HCT116 (cell line): ENCODE measurements at regions not wholly inside any gene's neighbourhood (a gene's known extent, or its start where the extent isn't known, plus 50 kb on each side); places are given as distances from the start of the nearest gene placed in this dataset.

Source experiments
- ATAC-seq: fragments of 200-7000 bp; cut with Tn5 transposase; 2 replicates; pipeline ENCODE4 v1.9.1; 2020; ENCODE audit warnings: mild to moderate bottlenecking, moderate library complexity
- BruUV-seq: library from RNA; stranded (reverse); fragments of 400-500 nt; replicated peaks from 2 replicates; lab custom pipeline; 2021; lab: Mats Ljungman, UMichigan
- CTCF ChIA-PET: fragments of 300-600 bp; sonication (Branson Sonifier 250); formaldehyde crosslinking; loops from one replicate; lab custom pipeline; 2021; ENCODE audit warnings: antibody characterized with exemption; lab: Charles Lee
- POLR2A ChIA-PET: fragments of 300-600, 350-600 bp; sonication (Branson Sonifier 250); formaldehyde crosslinking; loops from one replicate; lab custom pipeline; 2021; ENCODE audit warnings: antibody characterized with exemption; lab: Charles Lee
- RAD21 ChIA-PET, 2 experiments: fragments of 300-600 bp; sonication (Branson Sonifier 250); formaldehyde crosslinking; loops; one replicate each; lab custom pipeline; 2023; ENCODE audit warnings: low total read pairs in 2 of 2; ENCODE audit not compliant: uncharacterized antibody in 2 of 2, unreplicated experiment in 2 of 2, low non-redundant PET in 1 of 2; lab: Charles Lee
- DNase-seq: peaks from one replicate; pipeline ENCODE4 v3.0.0-alpha.2; 2010; ENCODE audit warnings: low read depth, low spot score
- H2AFZ ChIP-seq: fragments of 200-600 bp; shearing (Covaris generic), sonication (generic); 2 replicates; pipeline ENCODE4 v1.6.1; 2017; ENCODE audit warnings: low read depth, mixed run types, mixed read lengths, antibody characterized with exemption, low read length; ENCODE audit not compliant: poor library complexity, severe bottlenecking
- H3K27ac ChIP-seq: 2 replicates; pipeline ENCODE4 v1.5.1; 2012; ENCODE audit warnings: low read depth, low read length
- H3K27me3 ChIP-seq: fragments of 200-600 bp; sonication (generic); 2 replicates; pipeline ENCODE4 v1.6.1; 2016; ENCODE audit warnings: mixed run types, low read length, mixed read lengths; ENCODE audit not compliant: insufficient read depth
- H3K36me3 ChIP-seq, 2 experiments: fragments of 200-500 bp in 1 of 2; fragments of 200-600 bp in 1 of 2; sonication (Bioruptor generic) in 1 of 2; sonication (generic) in 1 of 2; 2 replicates each; pipeline versions ENCODE4 v1.5.1 to v1.6.1; 2014 to 2016; ENCODE audit warnings: low read length in 2 of 2, inconsistent platforms in 1 of 2, mixed read lengths in 1 of 2, mixed run types in 1 of 2; ENCODE audit not compliant: insufficient read depth in 2 of 2, control insufficient read depth in 1 of 2
- H3K4me1 ChIP-seq, 2 experiments: fragments of 200-600 bp in 1 of 2; sonication (generic) in 1 of 2; 2 replicates each; pipeline versions ENCODE4 v1.5.1 to v1.6.1; 2012 to 2017; ENCODE audit warnings: low read length in 2 of 2, inconsistent platforms in 1 of 2, mild to moderate bottlenecking in 1 of 2, mixed read lengths in 1 of 2, mixed run types in 1 of 2, moderate library complexity in 1 of 2; ENCODE audit not compliant: insufficient read depth in 2 of 2, control insufficient read depth in 1 of 2
- H3K4me2 ChIP-seq: fragments of 200-600 bp; sonication (generic); 2 replicates; pipeline ENCODE4 v1.6.1; 2017; ENCODE audit warnings: mixed run types, low read length, mixed read lengths
- H3K4me3 ChIP-seq, 2 experiments: fragments of 200-600 bp in 1 of 2; sonication (generic) in 1 of 2; replicated peaks in 1 of 2; 2 replicates each; pipeline ENCODE4 v1.5.1; 2011 to 2016; ENCODE audit warnings: low read length in 2 of 2, control low read depth in 1 of 2, low read depth in 1 of 2, mild to moderate bottlenecking in 1 of 2, mixed read lengths in 1 of 2, mixed run types in 1 of 2
- H3K79me2 ChIP-seq: fragments of 200-600 bp; sonication (generic); 2 replicates; pipeline ENCODE4 v1.6.1; 2017; ENCODE audit warnings: mild to moderate bottlenecking, mixed run types, low read length, moderate library complexity, mixed read lengths; ENCODE audit not compliant: insufficient read depth
- H3K9ac ChIP-seq: fragments of 200-600 bp; sonication (generic); 2 replicates; pipeline ENCODE4 v1.6.1; 2016; ENCODE audit warnings: low read length, mixed read lengths
- H3K9me2 ChIP-seq: fragments of 200-600 bp; sonication (generic), shearing (Covaris generic); 2 replicates; pipeline ENCODE4 v1.6.1; 2017; ENCODE audit warnings: mixed run types, mild to moderate bottlenecking, moderate library complexity; ENCODE audit not compliant: insufficient read depth
- H3K9me3 ChIP-seq, 2 experiments: fragments of 200-500 bp in 1 of 2; fragments of 200-600 bp in 1 of 2; sonication (Bioruptor generic) in 1 of 2; sonication (generic) in 1 of 2; 2 replicates each; pipeline ENCODE4 v1.6.1; 2014 to 2017; ENCODE audit warnings: low read length in 2 of 2, mixed read lengths in 2 of 2, inconsistent platforms in 1 of 2, low read depth in 1 of 2, mild to moderate bottlenecking in 1 of 2, mixed run types in 1 of 2, moderate library complexity in 1 of 2; ENCODE audit not compliant: control insufficient read depth in 1 of 2, insufficient read depth in 1 of 2
- H4K20me1 ChIP-seq: fragments of 200-600 bp; sonication (generic), shearing (Covaris generic); 2 replicates; pipeline ENCODE4 v1.6.1; 2017; ENCODE audit warnings: mixed run types, mild to moderate bottlenecking, moderate library complexity; ENCODE audit not compliant: insufficient read depth
- CEBPB ChIP-seq: IDR thresholded peaks from 2 replicates; pipeline ENCODE4 v1.6.1; 2012; ENCODE audit warnings: low read depth
- EGR1 ChIP-seq: IDR thresholded peaks from 2 replicates; pipeline ENCODE4 v1.6.1; 2012; ENCODE audit warnings: low read depth
- ELF1 ChIP-seq: IDR thresholded peaks from 2 replicates; pipeline ENCODE4 v1.6.1; 2012; ENCODE audit warnings: low read depth, borderline replicate concordance
- EZH2 ChIP-seq: fragments of 200-600 bp; sonication (generic); IDR thresholded peaks from 2 replicates; pipeline ENCODE4 v1.6.1; 2017; ENCODE audit warnings: antibody characterized with exemption, mixed run types
- EZH2phosphoT487 ChIP-seq: fragments of 200-600 bp; IDR thresholded peaks from 2 replicates; pipeline ENCODE4 v1.6.1; 2018; ENCODE audit warnings: antibody characterized with exemption, borderline replicate concordance
- FOSL1 ChIP-seq: IDR thresholded peaks from 2 replicates; pipeline ENCODE4 v1.6.1; 2012; ENCODE audit warnings: low read depth
- JUND ChIP-seq: IDR thresholded peaks from 2 replicates; pipeline ENCODE4 v1.6.1; 2012
- POLR2A ChIP-seq: IDR thresholded peaks from 2 replicates; pipeline ENCODE4 v1.7.0; 2011; ENCODE audit warnings: borderline replicate concordance; ENCODE audit not compliant: insufficient read depth, insufficient read length; ENCODE audit errors: extremely low read depth
- POLR2AphosphoS5 ChIP-seq: IDR thresholded peaks from 2 replicates; pipeline ENCODE4 v1.6.1; 2011; ENCODE audit warnings: mild to moderate bottlenecking, low read depth, low read length, moderate library complexity
- RAD21 ChIP-seq: IDR thresholded peaks from 2 replicates; pipeline ENCODE4 v1.6.1; 2012; ENCODE audit warnings: low read depth, mild to moderate bottlenecking
- SIN3A ChIP-seq: IDR thresholded peaks from 2 replicates; pipeline ENCODE4 v1.6.1; 2012; ENCODE audit warnings: low read depth
- SP1 ChIP-seq: IDR thresholded peaks from 2 replicates; pipeline ENCODE4 v1.6.1; 2012; ENCODE audit warnings: low read depth
- SRF ChIP-seq: IDR thresholded peaks from 2 replicates; pipeline ENCODE4 v1.6.1; 2012; ENCODE audit warnings: low read depth
- TCF7L2 ChIP-seq: IDR thresholded peaks from 2 replicates; pipeline ENCODE4 v1.7.0; 2011; ENCODE audit warnings: borderline replicate concordance, inconsistent platforms; ENCODE audit not compliant: insufficient read depth, insufficient read length; ENCODE audit errors: extremely low read depth
- ZFX ChIP-seq: fragments of 450-650 bp; IDR thresholded peaks from 2 replicates; pipeline ENCODE4 v1.6.1; 2017
- ZNF274 ChIP-seq: fragments of 200-500 bp; sonication (Bioruptor generic); IDR thresholded peaks from 2 replicates; pipeline ENCODE4 v1.6.1; 2014; ENCODE audit warnings: mild to moderate bottlenecking, low read depth, low read length, inconsistent platforms
- intact Hi-C: fragments of 100-400 bp; cut with micrococcal nuclease; formaldehyde crosslinking; loops from 2 replicates; pipeline ENCODE4 v1.10.0; 2022
- TF ChIP-seq, protein P1 (sequence below): IDR thresholded peaks from 2 replicates; pipeline ENCODE4 v1.6.1; 2012
- TF ChIP-seq, protein P2 (sequence below): IDR thresholded peaks from 2 replicates; pipeline ENCODE4 v1.6.1; 2012; ENCODE audit warnings: low read depth
- TF ChIP-seq, protein P3 (sequence below): IDR thresholded peaks from 2 replicates; pipeline ENCODE4 v1.6.1; 2012

DNA sequence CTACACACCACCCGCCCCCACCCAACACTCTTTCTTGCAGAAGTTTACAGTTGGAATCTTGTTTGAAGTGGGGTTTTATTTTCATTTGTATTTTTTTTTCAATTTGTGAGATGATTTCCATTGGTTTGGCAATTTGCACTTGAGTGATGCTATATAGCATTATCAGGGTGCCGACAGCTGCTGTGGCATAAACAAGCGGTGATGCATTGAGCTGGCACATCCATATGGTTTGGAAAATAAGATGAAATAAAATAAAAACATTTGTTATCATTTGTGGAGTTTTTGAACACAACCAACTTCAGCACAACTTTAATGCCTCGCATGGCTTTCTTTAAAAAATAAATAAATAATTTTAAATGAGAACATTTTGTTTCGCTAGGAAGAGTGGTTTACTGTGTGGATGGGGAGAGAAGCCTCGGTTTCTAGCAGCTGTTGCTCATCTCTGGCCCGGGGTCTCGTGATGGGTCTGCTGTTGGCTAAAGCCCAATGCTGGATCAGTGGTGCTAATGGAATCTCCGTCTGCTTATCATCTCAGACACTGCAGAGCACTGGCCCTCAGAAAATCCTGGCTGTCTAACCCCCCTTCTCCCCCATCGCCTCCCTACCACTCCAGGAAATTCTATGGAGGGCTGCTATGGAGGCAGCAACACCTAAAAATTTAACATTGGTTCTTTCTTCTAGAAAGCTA is 192.3 kb upstream of the MAF start:
- no peaks in the 10 kb centered on the region for H3K79me2 ChIP-seq
- no TSS peak for BruUV-seq
- ChIA-PET RAD21 (no interaction called here), POLR2A (no interaction called here), CTCF (no interaction called here)
- H3K9ac ChIP-seq = no peak overlapping the region
- intact Hi-C loops = no loop called here
- no peak overlapping the region for H3K4me2 ChIP-seq
- H2AFZ ChIP-seq = no peak overlapping the region
- H3K27ac ChIP-seq = no peak overlapping the region
- TF ChIP-seq EZH2phosphoT487 (no peak), ELF1 (no peak), JUND (no peak), EZH2 (no peak), ZFX (no peak), SP1 (no peak), FOSL1 (no peak), SIN3A (no peak), EGR1 (no peak), RAD21 (no peak), POLR2AphosphoS5 (no peak), CEBPB (no peak), TCF7L2 (no peak), POLR2A (no peak), ZNF274 (no peak), SRF (no peak)
- TF ChIP-seq, protein P1, sequence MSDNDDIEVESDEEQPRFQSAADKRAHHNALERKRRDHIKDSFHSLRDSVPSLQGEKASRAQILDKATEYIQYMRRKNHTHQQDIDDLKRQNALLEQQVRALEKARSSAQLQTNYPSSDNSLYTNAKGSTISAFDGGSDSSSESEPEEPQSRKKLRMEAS = no peak
- TF ChIP-seq, protein P2, sequence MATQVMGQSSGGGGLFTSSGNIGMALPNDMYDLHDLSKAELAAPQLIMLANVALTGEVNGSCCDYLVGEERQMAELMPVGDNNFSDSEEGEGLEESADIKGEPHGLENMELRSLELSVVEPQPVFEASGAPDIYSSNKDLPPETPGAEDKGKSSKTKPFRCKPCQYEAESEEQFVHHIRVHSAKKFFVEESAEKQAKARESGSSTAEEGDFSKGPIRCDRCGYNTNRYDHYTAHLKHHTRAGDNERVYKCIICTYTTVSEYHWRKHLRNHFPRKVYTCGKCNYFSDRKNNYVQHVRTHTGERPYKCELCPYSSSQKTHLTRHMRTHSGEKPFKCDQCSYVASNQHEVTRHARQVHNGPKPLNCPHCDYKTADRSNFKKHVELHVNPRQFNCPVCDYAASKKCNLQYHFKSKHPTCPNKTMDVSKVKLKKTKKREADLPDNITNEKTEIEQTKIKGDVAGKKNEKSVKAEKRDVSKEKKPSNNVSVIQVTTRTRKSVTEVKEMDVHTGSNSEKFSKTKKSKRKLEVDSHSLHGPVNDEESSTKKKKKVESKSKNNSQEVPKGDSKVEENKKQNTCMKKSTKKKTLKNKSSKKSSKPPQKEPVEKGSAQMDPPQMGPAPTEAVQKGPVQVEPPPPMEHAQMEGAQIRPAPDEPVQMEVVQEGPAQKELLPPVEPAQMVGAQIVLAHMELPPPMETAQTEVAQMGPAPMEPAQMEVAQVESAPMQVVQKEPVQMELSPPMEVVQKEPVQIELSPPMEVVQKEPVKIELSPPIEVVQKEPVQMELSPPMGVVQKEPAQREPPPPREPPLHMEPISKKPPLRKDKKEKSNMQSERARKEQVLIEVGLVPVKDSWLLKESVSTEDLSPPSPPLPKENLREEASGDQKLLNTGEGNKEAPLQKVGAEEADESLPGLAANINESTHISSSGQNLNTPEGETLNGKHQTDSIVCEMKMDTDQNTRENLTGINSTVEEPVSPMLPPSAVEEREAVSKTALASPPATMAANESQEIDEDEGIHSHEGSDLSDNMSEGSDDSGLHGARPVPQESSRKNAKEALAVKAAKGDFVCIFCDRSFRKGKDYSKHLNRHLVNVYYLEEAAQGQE = no peak
- TF ChIP-seq, protein P3, sequence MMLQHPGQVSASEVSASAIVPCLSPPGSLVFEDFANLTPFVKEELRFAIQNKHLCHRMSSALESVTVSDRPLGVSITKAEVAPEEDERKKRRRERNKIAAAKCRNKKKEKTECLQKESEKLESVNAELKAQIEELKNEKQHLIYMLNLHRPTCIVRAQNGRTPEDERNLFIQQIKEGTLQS = no peak
- DNase-seq (no peak), ATAC-seq (no peak)
- H3K4me3 ChIP-seq = no peak overlapping the region
- H3K9me3 ChIP-seq = peaks cover 60 to 69% of the 10 kb centered on the region in 2 experiments
- no peaks in the 10 kb centered on the region for H4K20me1 ChIP-seq
- H3K27me3 ChIP-seq = no peaks in the 10 kb centered on the region
- H3K4me1 ChIP-seq = no peaks in the 10 kb centered on the region
- no peaks in the 10 kb centered on the region for H3K9me2 ChIP-seq
- H3K36me3 ChIP-seq = no peaks in the 10 kb centered on the region; a peak in 1 of 4 replicates
